Upper lobe of left lung (tissue), 6 donors: ENCODE measurements at regions not wholly inside any gene's neighbourhood (a gene's known extent, or its start where the extent isn't known, plus 50 kb on each side); places are given as distances from the start of the nearest gene placed in this dataset.
"Not testable (repeated sequence)": the region's sequence is repeated elsewhere in the genome, so short reads cannot be mapped to it uniquely, and the experiment has no call there.

Experiments used
- ATAC-seq, 2 donors: fragments of 200-7000 bp; cut with Tn5 transposase; one replicate each; pipeline ENCODE4 v1.9.1; 2022; ENCODE audit warnings: mild to moderate bottlenecking in 2 of 2, moderate library complexity in 2 of 2; ENCODE audit not compliant: low FRiP score in 2 of 2
- DNase-seq, 2 donors: peaks; one replicate each; pipeline ENCODE4 v3.0.0-alpha.2; 2019 to 2020
- H3K27ac ChIP-seq, 4 donors: fragments of 200-600 bp; sonication (generic); one replicate each; pipeline ENCODE4 v1.5.1; 2016 to 2019
- H3K27me3 ChIP-seq, 4 donors: fragments of 200-600 bp; sonication (generic); one replicate each; pipeline ENCODE4 v1.5.1; 2017 to 2019
- H3K36me3 ChIP-seq, 4 donors: fragments of 200-600 bp; sonication (generic); one replicate each; pipeline ENCODE4 v1.5.1; 2016 to 2019
- H3K4me1 ChIP-seq, 4 donors: fragments of 200-600 bp; sonication (generic); one replicate each; pipeline ENCODE4 v1.5.1; 2018 to 2019
- H3K4me3 ChIP-seq, 4 donors: fragments of 200-600 bp; sonication (generic); one replicate each; pipeline ENCODE4 v1.5.1; 2017 to 2019; ENCODE audit warnings: mild to moderate bottlenecking in 2 of 4, moderate library complexity in 1 of 4
- H3K9me3 ChIP-seq, 4 donors: fragments of 200-600 bp; sonication (generic); one replicate each; pipeline ENCODE4 v1.5.1; 2018 to 2019
- EP300 ChIP-seq, 4 donors: sonication (generic); formaldehyde crosslinking; IDR thresholded peaks; one replicate each; pipeline ENCODE4 v1.5.1; 2017; ENCODE audit warnings: antibody characterized with exemption in 4 of 4, control low read depth in 2 of 4
- POLR2A ChIP-seq, 4 donors: fragments of 450-650 bp; IDR thresholded peaks; one replicate each; pipeline ENCODE4 v1.5.1; 2016 to 2017; ENCODE audit warnings: antibody characterized with exemption in 4 of 4, mild to moderate bottlenecking in 2 of 4
- POLR2AphosphoS5 ChIP-seq, 2 donors: sonication (generic); formaldehyde crosslinking; IDR thresholded peaks; one replicate each; pipeline ENCODE4 v1.5.1; 2017; ENCODE audit warnings: antibody characterized with exemption in 2 of 2
- WGBS, 2 donors: methylation state at CpG; one replicate each; pipeline ENCODE4 v1.1.5; 2017 to 2018; 5-methylcytosine and 5-hydroxymethylcytosine counted together
- TF ChIP-seq, protein P1 (sequence below), 6 experiments: fragments of 450-650 bp in 4 of 6; fragments of 200-600 bp in 2 of 6; sonication (generic) in 2 of 6; IDR thresholded peaks; one replicate each; pipeline ENCODE4 v1.5.1; 2016 to 2019; ENCODE audit warnings: antibody characterized with exemption in 6 of 6
- donor health status: DM: no; HTN: no; CAD: no; lungs with moderate emphysema.
- donor health status: DM: no; HTN: yes; CAD: no; lungs with severe emphysema.

DNA sequence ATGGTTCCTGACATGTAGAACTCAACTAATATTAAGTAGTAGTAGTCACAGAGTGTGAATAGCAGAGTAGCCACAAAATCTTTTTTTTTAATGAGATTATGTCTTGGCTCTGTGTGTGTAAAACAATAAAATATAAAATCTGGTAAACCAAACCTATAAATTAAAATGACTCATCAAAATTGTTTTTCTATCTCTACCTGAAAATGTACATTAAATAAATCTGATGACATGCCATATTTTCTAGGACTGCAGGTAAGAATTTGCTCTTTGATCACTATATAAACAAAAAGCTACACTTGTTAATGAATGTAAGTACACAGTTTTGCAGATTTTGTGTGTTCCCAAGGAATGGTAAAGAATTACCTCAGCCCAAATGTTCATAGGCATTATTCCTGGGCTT lies 1231.5 kb downstream of the JRKL start:
- TF ChIP-seq, protein P1, sequence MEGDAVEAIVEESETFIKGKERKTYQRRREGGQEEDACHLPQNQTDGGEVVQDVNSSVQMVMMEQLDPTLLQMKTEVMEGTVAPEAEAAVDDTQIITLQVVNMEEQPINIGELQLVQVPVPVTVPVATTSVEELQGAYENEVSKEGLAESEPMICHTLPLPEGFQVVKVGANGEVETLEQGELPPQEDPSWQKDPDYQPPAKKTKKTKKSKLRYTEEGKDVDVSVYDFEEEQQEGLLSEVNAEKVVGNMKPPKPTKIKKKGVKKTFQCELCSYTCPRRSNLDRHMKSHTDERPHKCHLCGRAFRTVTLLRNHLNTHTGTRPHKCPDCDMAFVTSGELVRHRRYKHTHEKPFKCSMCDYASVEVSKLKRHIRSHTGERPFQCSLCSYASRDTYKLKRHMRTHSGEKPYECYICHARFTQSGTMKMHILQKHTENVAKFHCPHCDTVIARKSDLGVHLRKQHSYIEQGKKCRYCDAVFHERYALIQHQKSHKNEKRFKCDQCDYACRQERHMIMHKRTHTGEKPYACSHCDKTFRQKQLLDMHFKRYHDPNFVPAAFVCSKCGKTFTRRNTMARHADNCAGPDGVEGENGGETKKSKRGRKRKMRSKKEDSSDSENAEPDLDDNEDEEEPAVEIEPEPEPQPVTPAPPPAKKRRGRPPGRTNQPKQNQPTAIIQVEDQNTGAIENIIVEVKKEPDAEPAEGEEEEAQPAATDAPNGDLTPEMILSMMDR (IDR thresholded peaks at IDR 0.05), result no peak
- TF ChIP-seq POLR2AphosphoS5 (IDR thresholded peaks at IDR 0.05) (no peak), EP300 (IDR thresholded peaks at IDR 0.05) (no peak), POLR2A (IDR thresholded peaks at IDR 0.05) (no peak)
- Histone ChIP-seq H3K27me3 (no peaks in the 10 kb centered on the region), H3K36me3 (no peaks in the 10 kb centered on the region), H3K4me1 (no peaks in the 10 kb centered on the region), H3K27ac (no peak overlapping the region), H3K9me3 (peaks cover 0 to 10% (median 4%) of the 10 kb centered on the region in 4 donors), H3K4me3 (no peak overlapping the region)
- ATAC-seq, result no peak
- no peak for DNase-seq

DNA sequence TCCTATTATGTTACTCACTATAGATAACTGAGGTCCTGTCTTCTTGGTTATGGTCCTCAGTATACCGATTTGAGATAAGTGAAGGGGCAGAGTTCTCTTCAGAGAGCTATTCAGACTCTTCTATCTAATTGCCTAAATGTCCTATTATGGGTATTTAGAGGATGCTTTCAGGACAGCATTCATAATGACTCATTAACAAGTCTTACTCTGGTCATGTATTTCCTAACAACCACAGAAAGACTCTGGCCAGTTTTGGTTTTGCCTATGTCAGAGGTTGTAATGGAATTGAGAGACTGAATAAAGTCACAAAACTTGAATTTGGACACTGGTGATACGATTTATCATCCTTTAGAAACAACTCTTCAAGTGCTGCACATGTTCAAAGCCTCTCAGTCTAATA lies 1233.0 kb downstream of the JRKL start:
- no peaks in the 10 kb centered on the region for H3K36me3 ChIP-seq
- no peaks in the 10 kb centered on the region for H3K27me3 ChIP-seq
- H3K4me1 ChIP-seq, result no peaks in the 10 kb centered on the region
- ATAC-seq (no peak), DNase-seq (no peak)
- WGBS, 2 donors, result 67 to 80% methylated on average over 2 of the region's 2 CpGs
- no peaks in the 10 kb centered on the region for H3K9me3 ChIP-seq
- H3K4me3 ChIP-seq, result no peak overlapping the region
- TF ChIP-seq POLR2AphosphoS5 (IDR thresholded peaks at IDR 0.05) (no peak), EP300 (IDR thresholded peaks at IDR 0.05) (no peak), POLR2A (IDR thresholded peaks at IDR 0.05) (no peak)
- TF ChIP-seq, protein P1 (IDR thresholded peaks at IDR 0.05), result no peak
- H3K27ac ChIP-seq, result no peak overlapping the region

DNA sequence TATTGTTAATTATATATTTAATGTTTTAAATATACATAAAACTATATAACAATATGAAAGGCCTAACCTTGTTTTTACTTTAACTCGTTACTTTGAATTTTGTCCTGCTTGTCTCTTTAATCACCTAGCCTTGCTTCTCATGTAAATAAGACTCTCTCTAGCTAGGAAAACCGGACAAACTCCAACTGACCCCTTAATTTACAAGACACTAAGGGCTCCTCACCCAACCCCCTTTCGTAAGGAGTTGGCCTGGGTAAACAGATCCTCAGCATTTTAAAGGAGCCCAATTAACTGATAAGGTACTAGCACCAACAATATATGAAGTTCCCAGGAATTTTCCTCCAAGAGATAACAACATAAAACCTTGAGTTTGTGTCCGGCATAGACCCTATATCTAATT lies 1246.9 kb downstream of the JRKL start:
- 65 to 76% methylated on average over 4 of the region's 4 CpGs for WGBS, 2 donors

DNA sequence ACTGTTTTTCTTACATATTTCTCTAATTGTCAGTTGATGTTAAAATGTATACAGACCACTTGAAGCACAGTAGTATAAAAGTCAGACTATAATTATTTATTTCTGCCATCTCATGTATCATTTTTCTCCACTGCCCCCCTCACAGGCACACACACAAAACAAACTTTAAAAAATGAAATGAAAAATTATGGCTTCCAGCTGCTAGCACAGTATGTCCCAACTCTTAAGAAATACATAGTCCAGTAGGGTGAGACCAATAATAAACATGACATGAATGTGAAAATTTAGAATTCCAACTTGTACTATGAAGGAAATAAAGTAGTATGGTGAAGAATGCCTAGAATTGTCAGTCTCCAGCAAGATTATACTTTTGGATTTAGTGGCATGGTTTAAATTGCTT lies 1247.9 kb downstream of the JRKL start:
- Histone ChIP-seq H3K27me3 (no peaks in the 10 kb centered on the region), H3K9me3 (peaks cover 0 to 4% (median 0%) of the 10 kb centered on the region in 4 donors), H3K27ac (no peak overlapping the region), H3K36me3 (no peaks in the 10 kb centered on the region), H3K4me1 (no peaks in the 10 kb centered on the region), H3K4me3 (no peak overlapping the region)
- DNase-seq (no peak), ATAC-seq (no peak)
- TF ChIP-seq EP300 (IDR thresholded peaks at IDR 0.05) (no peak), POLR2AphosphoS5 (IDR thresholded peaks at IDR 0.05) (no peak), POLR2A (IDR thresholded peaks at IDR 0.05) (no peak)
- TF ChIP-seq, protein P1 (IDR thresholded peaks at IDR 0.05), result no peak

More for the DNA sequence above, 1246.9 kb downstream of the JRKL start:
- not testable (repeated sequence) for H3K9me3 ChIP-seq, H3K27me3 ChIP-seq, H3K4me3 ChIP-seq, H3K4me1 ChIP-seq, ATAC-seq, H3K27ac ChIP-seq, H3K36me3 ChIP-seq, DNase-seq

DNA sequence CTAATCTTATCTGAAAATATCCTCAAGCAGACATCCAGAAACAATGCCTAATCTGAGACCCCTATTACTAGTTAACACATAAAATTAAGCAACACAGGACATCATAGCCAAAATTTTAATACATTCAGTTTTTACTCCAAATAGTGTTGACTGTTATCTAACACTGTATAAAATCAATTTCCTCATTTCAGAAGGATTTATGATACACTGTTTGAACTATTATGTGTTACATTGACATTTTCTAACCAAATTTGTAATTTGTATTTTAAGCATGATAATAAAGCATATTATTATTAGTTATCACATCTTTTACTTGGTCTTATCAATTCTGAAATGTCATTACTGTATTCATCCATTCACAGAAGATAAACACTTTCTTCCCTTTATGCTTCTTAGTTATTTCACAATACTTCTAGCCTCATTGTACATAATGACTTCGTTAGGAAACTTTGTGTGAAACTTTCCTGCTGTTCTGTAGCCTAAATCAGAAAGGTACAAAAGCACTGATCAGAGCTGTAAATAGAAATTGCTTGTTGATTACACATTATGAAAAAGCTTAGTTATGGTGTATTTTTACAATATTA lies 1248.9 kb downstream of the JRKL start:
- WGBS, 2 donors, result 19 to 39% methylated on average over 1 of the region's 1 CpG
- ATAC-seq (no peak), DNase-seq (no peak)
- Histone ChIP-seq H3K4me3 (no peak overlapping the region), H3K36me3 (no peaks in the 10 kb centered on the region), H3K4me1 (no peaks in the 10 kb centered on the region), H3K27me3 (no peaks in the 10 kb centered on the region), H3K9me3 (peaks cover 0 to 6% (median 0%) of the 10 kb centered on the region in 4 donors), H3K27ac (no peak overlapping the region)
- TF ChIP-seq EP300 (IDR thresholded peaks at IDR 0.05) (no peak), POLR2AphosphoS5 (IDR thresholded peaks at IDR 0.05) (no peak), POLR2A (IDR thresholded peaks at IDR 0.05) (no peak)
- TF ChIP-seq, protein P1 (IDR thresholded peaks at IDR 0.05), result no peak
